ENCODE measurements at regions not wholly inside any gene's neighbourhood (a gene's known extent, or its start where the extent isn't known, plus 50 kb on each side); places are given as distances from the start of the nearest gene placed in this dataset.

GRCh38 chr14:22472935-22473854 is 115.8 kb downstream of the DAD1 start:
- Histone ChIP-seq H3K9me3 (no peaks in the 10 kb centered on the region), H3K36me3 (no peaks in the 10 kb centered on the region), H3K4me1 (peaks cover 32% of the 10 kb centered on the region), H3K9ac (peak overlapping the region; percentile 92), H3K27ac (peak overlapping the region; percentile 92), H3K4me2 (peak overlapping the region; percentile 79), H4K20me1 (no peaks in the 10 kb centered on the region), H3K27me3 (no peaks in the 10 kb centered on the region), H3K4me3 (peak overlapping the region; percentile 71)
- TF ChIP-seq Cebpa-rat (IDR thresholded peaks at IDR 0.05): no peak

GRCh38 chr14:22472466-22472865 is 116.6 kb downstream of the DAD1 start:
- TF ChIP-seq Cebpa-rat (IDR thresholded peaks at IDR 0.05): no peak
- H3K4me2 ChIP-seq: peak overlapping the region; percentile 79
- H3K4me1 ChIP-seq: peaks cover 32% of the 10 kb centered on the region
- no peak overlapping the region for H3K27ac ChIP-seq
- no peaks in the 10 kb centered on the region for H3K36me3 ChIP-seq
- no peaks in the 10 kb centered on the region for H4K20me1 ChIP-seq
- no peaks in the 10 kb centered on the region for H3K27me3 ChIP-seq
- H3K4me3 ChIP-seq: no peak overlapping the region
- H3K9ac ChIP-seq: no peak overlapping the region
- H3K9me3 ChIP-seq: no peaks in the 10 kb centered on the region

GRCh38 chr14:22471545-22472121 is 117.4 kb downstream of the DAD1 start:
- no peaks in the 10 kb centered on the region for H3K36me3 ChIP-seq
- H3K4me3 ChIP-seq: no peak overlapping the region
- H3K4me1 ChIP-seq: peaks cover 32% of the 10 kb centered on the region
- no peaks in the 10 kb centered on the region for H3K27me3 ChIP-seq
- no peak overlapping the region for H3K9ac ChIP-seq
- H3K4me2 ChIP-seq: peak overlapping the region; percentile 79
- no peak overlapping the region for H3K27ac ChIP-seq
- H3K9me3 ChIP-seq: no peaks in the 10 kb centered on the region
- TF ChIP-seq Cebpa-rat (IDR thresholded peaks at IDR 0.05): no peak
- H4K20me1 ChIP-seq: no peaks in the 10 kb centered on the region

GRCh38 chr14:22469538-22470303 is 119.3 kb downstream of the DAD1 start:
- Histone ChIP-seq H3K4me2 (no peak overlapping the region), H3K27ac (no peak overlapping the region), H3K9me3 (no peaks in the 10 kb centered on the region), H3K36me3 (no peaks in the 10 kb centered on the region), H3K9ac (no peak overlapping the region), H4K20me1 (no peaks in the 10 kb centered on the region), H3K4me3 (no peak overlapping the region), H3K27me3 (no peaks in the 10 kb centered on the region), H3K4me1 (peaks cover 32% of the 10 kb centered on the region)
- TF ChIP-seq Cebpa-rat (IDR thresholded peaks at IDR 0.05): no peak

- no peak for TF ChIP-seq Cebpa-rat (IDR thresholded peaks at IDR 0.05)
- Histone ChIP-seq H3K4me3 (no peak overlapping the region), H3K9ac (no peak overlapping the region)
Measured at GRCh38 chr14:22468830-22469229, 120.2 kb downstream of the DAD1 start.

GRCh38 chr14:22466491-22466890 is 122.5 kb downstream of the DAD1 start:
- no peaks in the 10 kb centered on the region for H3K9me3 ChIP-seq
- no peak overlapping the region for H3K9ac ChIP-seq
- no peak overlapping the region for H3K4me2 ChIP-seq
- no peak overlapping the region for H3K27ac ChIP-seq
- TF ChIP-seq Cebpa-rat (IDR thresholded peaks at IDR 0.05): no peak
- peaks cover 18% of the 10 kb centered on the region for H3K4me1 ChIP-seq
- no peak overlapping the region for H3K4me3 ChIP-seq
- no peaks in the 10 kb centered on the region for H3K27me3 ChIP-seq
- no peaks in the 10 kb centered on the region for H3K36me3 ChIP-seq
- H4K20me1 ChIP-seq: no peaks in the 10 kb centered on the region

More at GRCh38 chr14:22468830-22469229, 120.2 kb downstream of the DAD1 start:
- no peaks in the 10 kb centered on the region for H3K27me3 ChIP-seq
- no peak overlapping the region for H3K27ac ChIP-seq
- no peaks in the 10 kb centered on the region for H4K20me1 ChIP-seq
- H3K9me3 ChIP-seq: no peaks in the 10 kb centered on the region
- H3K4me2 ChIP-seq: no peak overlapping the region
- H3K4me1 ChIP-seq: peaks cover 32% of the 10 kb centered on the region
- no peaks in the 10 kb centered on the region for H3K36me3 ChIP-seq

GRCh38 chr14:22465201-22465840 is 123.7 kb downstream of the DAD1 start:
- H3K4me3 ChIP-seq: no peak overlapping the region
- no peak overlapping the region for H3K4me2 ChIP-seq
- H3K36me3 ChIP-seq: no peaks in the 10 kb centered on the region
- no peaks in the 10 kb centered on the region for H4K20me1 ChIP-seq
- H3K9ac ChIP-seq: no peak overlapping the region
- no peak overlapping the region for H3K27ac ChIP-seq
- peaks cover 12% of the 10 kb centered on the region for H3K4me1 ChIP-seq
- no peaks in the 10 kb centered on the region for H3K9me3 ChIP-seq
- H3K27me3 ChIP-seq: no peaks in the 10 kb centered on the region
- no peak for TF ChIP-seq Cebpa-rat (IDR thresholded peaks at IDR 0.05)

- Histone ChIP-seq H3K4me2 (no peak overlapping the region), H3K27me3 (no peaks in the 10 kb centered on the region), H4K20me1 (no peaks in the 10 kb centered on the region), H3K4me3 (no peak overlapping the region), H3K4me1 (peaks cover 5% of the 10 kb centered on the region; the same call in 1 of the 2 replicates), H3K27ac (no peak overlapping the region), H3K9me3 (no peaks in the 10 kb centered on the region), H3K36me3 (no peaks in the 10 kb centered on the region), H3K9ac (no peak overlapping the region)
- no peak for TF ChIP-seq Cebpa-rat (IDR thresholded peaks at IDR 0.05)
Measured at GRCh38 chr14:22464422-22465142, 124.4 kb downstream of the DAD1 start.

- Histone ChIP-seq H3K9ac (no peak overlapping the region), H3K36me3 (no peaks in the 10 kb centered on the region), H3K4me2 (no peak overlapping the region), H3K27me3 (no peaks in the 10 kb centered on the region), H4K20me1 (no peaks in the 10 kb centered on the region), H3K4me3 (no peak overlapping the region), H3K9me3 (no peaks in the 10 kb centered on the region), H3K4me1 (no peaks in the 10 kb centered on the region), H3K27ac (no peak overlapping the region)
- no peak for TF ChIP-seq Cebpa-rat (IDR thresholded peaks at IDR 0.05)
Measured at GRCh38 chr14:22463763-22464173, 125.3 kb downstream of the DAD1 start.

All from BLaER1 (cell line).